Caco-2 (cell line): ENCODE measurements at regions not wholly inside any gene's neighbourhood (a gene's known extent, or its start where the extent isn't known, plus 50 kb on each side); places are given as distances from the start of the nearest gene placed in this dataset.
"Not testable (repeated sequence)": the region's sequence is repeated elsewhere in the genome, so short reads cannot be mapped to it uniquely, and the experiment has no call there.

ENCODE experiments used
- BruUV-seq: library from RNA; stranded (reverse); fragments of 400-500 nt; replicated peaks from 2 replicates; lab custom pipeline; 2021; lab: Mats Ljungman, UMichigan
- CTCF ChIA-PET: fragments of 300-600 bp; sonication (Branson Sonifier 250); formaldehyde crosslinking; loops from one replicate; lab custom pipeline; 2022; ENCODE audit warnings: antibody characterized with exemption; lab: Charles Lee
- POLR2A ChIA-PET: fragments of 300-600 bp; sonication (Branson Sonifier 250); formaldehyde crosslinking; loops from one replicate; lab custom pipeline; 2022; ENCODE audit warnings: antibody characterized with exemption; lab: Charles Lee
- DNase-seq, 2 experiments: peaks; one replicate each; pipeline versions ENCODE4 v3.0.0 to v3.0.0-alpha.2; 2020 to 2022
- H3K27me3 ChIP-seq: replicated peaks from 2 replicates; pipeline ENCODE4 v1.6.0; 2011; ENCODE audit warnings: low read length; ENCODE audit not compliant: control insufficient read depth, insufficient read depth
- H3K36me3 ChIP-seq: 2 replicates; pipeline ENCODE4 v1.5.1; 2011; ENCODE audit warnings: low read length; ENCODE audit not compliant: control insufficient read depth, insufficient read depth
- H3K4me1 ChIP-seq: fragments of 250-450 bp; sonication (Bioruptor Pico); 2 replicates; pipeline ENCODE4 v1.5.1; 2020; ENCODE audit warnings: mild to moderate bottlenecking
- H3K4me3 ChIP-seq: 2 replicates; pipeline ENCODE4 v1.5.1; 2011; ENCODE audit warnings: low read depth, mild to moderate bottlenecking, control low read depth, low read length
- H3K9me3 ChIP-seq: fragments of 250-450 bp; sonication (Bioruptor Pico); 2 replicates; pipeline ENCODE4 v1.5.1; 2020; ENCODE audit warnings: mild to moderate bottlenecking, moderate library complexity
- H3K27ac Mint-ChIP-seq: one replicate; pipeline ENCODE4 v1.8.0; 2022; ENCODE audit warnings: mixed read lengths; ENCODE audit not compliant: unreplicated experiment
- H3K27me3 Mint-ChIP-seq: one replicate; pipeline ENCODE4 v1.8.0; 2022; ENCODE audit warnings: mixed read lengths; ENCODE audit not compliant: insufficient read depth, unreplicated experiment
- H3K36me3 Mint-ChIP-seq: one replicate; pipeline ENCODE4 v1.8.0; 2022; ENCODE audit warnings: mild to moderate bottlenecking, mixed read lengths; ENCODE audit not compliant: insufficient read depth, unreplicated experiment
- H3K4me1 Mint-ChIP-seq: one replicate; pipeline ENCODE4 v1.8.0; 2022; ENCODE audit warnings: low read depth, mixed read lengths; ENCODE audit not compliant: unreplicated experiment
- H3K4me3 Mint-ChIP-seq: one replicate; pipeline ENCODE4 v1.8.0; 2022; ENCODE audit warnings: mild to moderate bottlenecking, moderate library complexity, mixed read lengths; ENCODE audit not compliant: unreplicated experiment
- H3K9me3 Mint-ChIP-seq: one replicate; pipeline ENCODE4 v1.8.0; 2022; ENCODE audit warnings: mixed read lengths; ENCODE audit not compliant: unreplicated experiment
- intact Hi-C: fragments of 100-400 bp; cut with micrococcal nuclease; formaldehyde crosslinking; loops from one replicate; pipeline ENCODE4 v1.10.0; 2022; ENCODE audit not compliant: unreplicated experiment
- TF ChIP-seq, protein P1 (sequence below), 2 experiments: fragments of 200-600 bp in 1 of 2; IDR thresholded peaks; 1 replicate in 1 of 2; 2 replicates in 1 of 2; pipeline versions ENCODE4 v1.5.1 to v1.8.0; 2011 to 2022; ENCODE audit warnings: antibody characterized with exemption in 1 of 2, control low read depth in 1 of 2, inconsistent platforms in 1 of 2, low read depth in 1 of 2, low read length in 1 of 2, mild to moderate bottlenecking in 1 of 2, moderate library complexity in 1 of 2; ENCODE audit not compliant: insufficient read depth in 1 of 2, severe bottlenecking in 1 of 2, unreplicated experiment in 1 of 2

DNA sequence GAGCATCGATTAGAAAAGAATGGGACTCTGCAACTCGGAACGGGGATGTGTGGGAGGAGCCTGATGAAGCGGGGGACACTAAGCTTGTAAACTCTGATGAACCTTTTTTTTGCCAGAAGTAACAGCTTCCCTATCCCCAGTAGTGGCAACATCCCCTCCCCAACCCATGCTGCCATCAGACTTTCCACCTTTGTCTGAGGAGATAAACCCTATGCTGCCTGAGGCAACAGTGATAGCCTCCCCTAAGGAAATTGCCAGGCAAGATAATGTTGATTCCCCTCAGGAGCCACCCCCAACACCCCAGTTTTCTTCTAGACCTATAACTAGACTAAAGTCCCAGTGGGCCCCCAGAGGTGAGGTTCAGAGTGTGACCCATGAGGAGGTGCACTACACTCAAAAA lies 173.7 kb downstream of the AKR1D1 start:
- Histone ChIP-seq H3K27me3 (no peaks in the 10 kb centered on the region), H3K4me1 (no peaks in the 10 kb centered on the region), H3K4me3 (no peak overlapping the region), H3K9me3 (peaks cover 36% of the 10 kb centered on the region), H3K36me3 (no peaks in the 10 kb centered on the region)
- DNase-seq: no peak
- intact Hi-C loops: no loop called here
- POLR2A ChIA-PET: no interaction called here
- Mint-ChIP-seq H3K27ac (no peak overlapping the region), H3K9me3 (peaks cover 37% of the 10 kb centered on the region), H3K4me1 (peaks cover 2% of the 10 kb centered on the region), H3K4me3 (no peak overlapping the region), H3K36me3 (no peaks in the 10 kb centered on the region), H3K27me3 (no peaks in the 10 kb centered on the region)
- BruUV-seq: no TSS peak
- CTCF ChIA-PET: no interaction called here
- TF ChIP-seq, protein P1, sequence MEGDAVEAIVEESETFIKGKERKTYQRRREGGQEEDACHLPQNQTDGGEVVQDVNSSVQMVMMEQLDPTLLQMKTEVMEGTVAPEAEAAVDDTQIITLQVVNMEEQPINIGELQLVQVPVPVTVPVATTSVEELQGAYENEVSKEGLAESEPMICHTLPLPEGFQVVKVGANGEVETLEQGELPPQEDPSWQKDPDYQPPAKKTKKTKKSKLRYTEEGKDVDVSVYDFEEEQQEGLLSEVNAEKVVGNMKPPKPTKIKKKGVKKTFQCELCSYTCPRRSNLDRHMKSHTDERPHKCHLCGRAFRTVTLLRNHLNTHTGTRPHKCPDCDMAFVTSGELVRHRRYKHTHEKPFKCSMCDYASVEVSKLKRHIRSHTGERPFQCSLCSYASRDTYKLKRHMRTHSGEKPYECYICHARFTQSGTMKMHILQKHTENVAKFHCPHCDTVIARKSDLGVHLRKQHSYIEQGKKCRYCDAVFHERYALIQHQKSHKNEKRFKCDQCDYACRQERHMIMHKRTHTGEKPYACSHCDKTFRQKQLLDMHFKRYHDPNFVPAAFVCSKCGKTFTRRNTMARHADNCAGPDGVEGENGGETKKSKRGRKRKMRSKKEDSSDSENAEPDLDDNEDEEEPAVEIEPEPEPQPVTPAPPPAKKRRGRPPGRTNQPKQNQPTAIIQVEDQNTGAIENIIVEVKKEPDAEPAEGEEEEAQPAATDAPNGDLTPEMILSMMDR (IDR thresholded peaks at IDR 0.05; ENCODE audit: insufficient read depth in 1 of 2, low read depth in 1 of 2, low read length in 1 of 2, severe bottlenecking in 1 of 2, unreplicated experiment in 1 of 2): no peak

DNA sequence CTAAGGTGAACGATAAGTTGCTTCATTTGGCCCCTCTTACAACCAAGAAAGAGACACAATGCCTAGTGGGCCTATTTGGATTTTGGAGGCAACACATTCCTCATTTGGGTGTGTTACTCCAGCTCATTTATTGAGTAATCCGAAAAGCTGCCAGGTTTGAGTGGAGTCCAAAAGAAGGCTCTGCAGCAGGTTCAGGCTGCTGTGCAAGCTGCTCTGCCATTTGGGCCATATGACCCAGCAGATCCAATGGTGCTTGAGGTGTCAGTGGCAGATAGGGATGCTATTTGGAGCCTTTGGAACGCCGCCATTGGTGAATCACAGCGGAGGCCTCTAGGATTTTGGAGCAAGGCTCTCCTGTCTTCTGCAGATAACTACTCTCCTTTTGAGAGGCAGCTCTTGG lies 176.4 kb downstream of the AKR1D1 start:
- DNase-seq, H3K4me3 ChIP-seq, H3K27me3 ChIP-seq, POLR2A ChIA-PET, H3K4me3 Mint-ChIP-seq, intact Hi-C loops, H3K36me3 ChIP-seq, H3K27me3 Mint-ChIP-seq, CTCF ChIA-PET, H3K4me1 Mint-ChIP-seq, BruUV-seq: not testable (repeated sequence)
- Mint-ChIP-seq H3K27ac (peak overlapping the region; percentile 44), H3K9me3 (peaks cover 37% of the 10 kb centered on the region), H3K36me3 (peaks cover 12% of the 10 kb centered on the region)
- Histone ChIP-seq H3K9me3 (peaks cover 53% of the 10 kb centered on the region), H3K4me1 (peaks cover 11% of the 10 kb centered on the region)

DNA sequence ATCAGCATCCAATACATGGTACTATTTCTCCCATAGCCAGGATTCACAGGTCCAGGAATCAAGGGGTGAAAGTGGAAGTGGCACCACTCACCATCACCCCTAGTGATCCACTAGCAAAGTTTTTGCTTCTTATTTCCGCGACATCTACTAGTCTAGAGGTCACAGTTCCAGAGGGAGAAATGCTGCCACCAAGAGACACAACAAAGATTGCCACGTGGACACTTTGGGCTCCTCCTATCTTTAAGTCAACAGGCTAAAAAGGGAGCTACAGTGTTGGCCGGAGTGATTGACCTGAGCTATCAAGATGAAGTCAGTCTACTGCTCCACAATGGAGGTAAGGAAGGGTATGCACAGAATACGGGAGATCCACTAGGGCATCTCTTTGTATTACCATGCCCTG lies 178.2 kb downstream of the AKR1D1 start:
- Histone ChIP-seq H3K4me3 (no peak overlapping the region), H3K27me3 (no peaks in the 10 kb centered on the region), H3K36me3 (peaks cover 1% of the 10 kb centered on the region; the same call in 1 of the 2 replicates), H3K9me3 (peaks cover 54% of the 10 kb centered on the region), H3K4me1 (peaks cover 25% of the 10 kb centered on the region)
- peaks cover 23% of the 10 kb centered on the region for H3K36me3 Mint-ChIP-seq
- TF ChIP-seq, protein P1 (IDR thresholded peaks at IDR 0.05; ENCODE audit: insufficient read depth in 1 of 2, low read depth in 1 of 2, low read length in 1 of 2, severe bottlenecking in 1 of 2, unreplicated experiment in 1 of 2): no peak
- intact Hi-C loops: no loop called here
- H3K4me1 Mint-ChIP-seq: peaks cover 10% of the 10 kb centered on the region
- H3K9me3 Mint-ChIP-seq: peaks cover 42% of the 10 kb centered on the region
- no peak overlapping the region for H3K4me3 Mint-ChIP-seq
- ChIA-PET CTCF (no interaction called here), POLR2A (no interaction called here)
- no TSS peak for BruUV-seq
- H3K27ac Mint-ChIP-seq: no peak overlapping the region
- no peaks in the 10 kb centered on the region for H3K27me3 Mint-ChIP-seq
- no peak for DNase-seq
